Peyer's patch (tissue), 4 donors: ENCODE measurements at regions not wholly inside any gene's neighbourhood (a gene's known extent, or its start where the extent isn't known, plus 50 kb on each side); places are given as distances from the start of the nearest gene placed in this dataset.

Experiments
- CTCF ChIP-seq, 6 experiments: fragments of 450-650 bp in 4 of 6; fragments of 200-600 bp in 2 of 6; sonication (generic) in 1 of 6; IDR thresholded peaks; one replicate each; pipeline ENCODE4 v1.5.1; 2017 to 2019; ENCODE audit warnings: antibody characterized with exemption in 6 of 6, mild to moderate bottlenecking in 3 of 6, moderate library complexity in 1 of 6
- POLR2A ChIP-seq, 2 donors: fragments of 450-650 bp; IDR thresholded peaks; one replicate each; pipeline ENCODE4 v1.5.1; 2017; ENCODE audit warnings: antibody characterized with exemption in 2 of 2, mild to moderate bottlenecking in 2 of 2, moderate library complexity in 2 of 2

- no peak for TF ChIP-seq POLR2A (IDR thresholded peaks at IDR 0.05)
- TF ChIP-seq CTCF (IDR thresholded peaks at IDR 0.05) = no peak
Observed at GRCh38 chr16:86337581-86338402, 172.5 kb upstream of the FOXF1 start.
